K562 (cell line): ENCODE measurements at regions not wholly inside any gene's neighbourhood (a gene's known extent, or its start where the extent isn't known, plus 50 kb on each side); places are given as distances from the start of the nearest gene placed in this dataset.

Experiments
- BCL6 ChIP-seq: fragments of 250-450 bp; sonication (Bioruptor Pico); IDR thresholded peaks from 2 replicates; pipeline ENCODE4 v1.4.0; 2020
- JUND ChIP-seq, 2 experiments: IDR thresholded peaks; 2 replicates in 1 of 2; 3 replicates in 1 of 2; pipeline ENCODE4 v1.6.1; 2011; ENCODE audit warnings: borderline replicate concordance in 2 of 2, low read depth in 2 of 2, low read length in 2 of 2, improper control_type of control experiment in 1 of 2, missing biosample characterization in 1 of 2, missing genetic modification characterization in 1 of 2, missing genetic modification reagents in 1 of 2
- NFIC ChIP-seq: fragments of 450-650 bp; IDR thresholded peaks from 2 replicates; pipeline ENCODE4 v1.6.1; 2017; ENCODE audit warnings: mild to moderate bottlenecking, inconsistent platforms
- SIN3A ChIP-seq, 2 experiments: fragments of 150-350 bp in 1 of 2; IDR thresholded peaks; 2 replicates each; pipeline ENCODE4 v1.6.1; 2011 to 2016; ENCODE audit warnings: borderline replicate concordance in 2 of 2, low read depth in 2 of 2, low read length in 2 of 2, mild to moderate bottlenecking in 2 of 2, moderate library complexity in 2 of 2; ENCODE audit not compliant: control insufficient read depth in 1 of 2
- XRCC4 ChIP-seq: IDR thresholded peaks from one replicate; pipeline ENCODE4 v1.6.1; 2011; ENCODE audit not compliant: insufficient read depth, insufficient read length; ENCODE audit errors: extremely low read depth
- TF ChIP-seq, protein P1 (sequence below), 2 experiments: fragments of 450-650 bp; formaldehyde crosslinking in 1 of 2; IDR thresholded peaks; 2 replicates each; pipeline versions ENCODE4 v1.4.0 to v1.6.1; 2014 to 2020; ENCODE audit warnings: mild to moderate bottlenecking in 2 of 2, borderline replicate concordance in 1 of 2, low read depth in 1 of 2
- TF ChIP-seq, protein P2 (sequence below), 3 experiments: IDR thresholded peaks in 2 of 3; conservative IDR thresholded peaks in 1 of 3; 2 replicates each; pipeline ENCODE4 v1.5.1; 2011 to 2012; ENCODE audit warnings: low read length in 3 of 3, mild to moderate bottlenecking in 3 of 3, control low read depth in 2 of 3, improper control_type of control experiment in 1 of 3, inconsistent platforms in 1 of 3, low read depth in 1 of 3, mixed read lengths in 1 of 3, moderate library complexity in 1 of 3; ENCODE audit not compliant: insufficient read depth in 2 of 3
- TF ChIP-seq, protein P3 (sequence below): fragments of 450-650 bp; formaldehyde crosslinking; IDR thresholded peaks from 2 replicates; pipeline ENCODE4 v1.4.0; 2020; ENCODE audit warnings: mild to moderate bottlenecking, mixed read lengths
- TF ChIP-seq, protein P4 (sequence below): fragments of 250-450 bp; sonication (Bioruptor Pico); IDR thresholded peaks from 2 replicates; pipeline ENCODE4 v1.8.0; 2021; ENCODE audit warnings: moderate library complexity, mild to moderate bottlenecking, inconsistent platforms

GRCh38 chr4:74534936-74535335 is 90.0 kb downstream of the AREG start:
- no peak for TF ChIP-seq XRCC4
- no peak for TF ChIP-seq BCL6 (CRISPR knock-in tag)
- TF ChIP-seq, protein P1, sequence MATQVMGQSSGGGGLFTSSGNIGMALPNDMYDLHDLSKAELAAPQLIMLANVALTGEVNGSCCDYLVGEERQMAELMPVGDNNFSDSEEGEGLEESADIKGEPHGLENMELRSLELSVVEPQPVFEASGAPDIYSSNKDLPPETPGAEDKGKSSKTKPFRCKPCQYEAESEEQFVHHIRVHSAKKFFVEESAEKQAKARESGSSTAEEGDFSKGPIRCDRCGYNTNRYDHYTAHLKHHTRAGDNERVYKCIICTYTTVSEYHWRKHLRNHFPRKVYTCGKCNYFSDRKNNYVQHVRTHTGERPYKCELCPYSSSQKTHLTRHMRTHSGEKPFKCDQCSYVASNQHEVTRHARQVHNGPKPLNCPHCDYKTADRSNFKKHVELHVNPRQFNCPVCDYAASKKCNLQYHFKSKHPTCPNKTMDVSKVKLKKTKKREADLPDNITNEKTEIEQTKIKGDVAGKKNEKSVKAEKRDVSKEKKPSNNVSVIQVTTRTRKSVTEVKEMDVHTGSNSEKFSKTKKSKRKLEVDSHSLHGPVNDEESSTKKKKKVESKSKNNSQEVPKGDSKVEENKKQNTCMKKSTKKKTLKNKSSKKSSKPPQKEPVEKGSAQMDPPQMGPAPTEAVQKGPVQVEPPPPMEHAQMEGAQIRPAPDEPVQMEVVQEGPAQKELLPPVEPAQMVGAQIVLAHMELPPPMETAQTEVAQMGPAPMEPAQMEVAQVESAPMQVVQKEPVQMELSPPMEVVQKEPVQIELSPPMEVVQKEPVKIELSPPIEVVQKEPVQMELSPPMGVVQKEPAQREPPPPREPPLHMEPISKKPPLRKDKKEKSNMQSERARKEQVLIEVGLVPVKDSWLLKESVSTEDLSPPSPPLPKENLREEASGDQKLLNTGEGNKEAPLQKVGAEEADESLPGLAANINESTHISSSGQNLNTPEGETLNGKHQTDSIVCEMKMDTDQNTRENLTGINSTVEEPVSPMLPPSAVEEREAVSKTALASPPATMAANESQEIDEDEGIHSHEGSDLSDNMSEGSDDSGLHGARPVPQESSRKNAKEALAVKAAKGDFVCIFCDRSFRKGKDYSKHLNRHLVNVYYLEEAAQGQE (IDR thresholded peaks at IDR 0.05; ENCODE audit: borderline replicate concordance) = no peak
- TF ChIP-seq, protein P1 (CRISPR knock-in tag; IDR thresholded peaks at IDR 0.05; ENCODE audit: low read depth) = no peak
- TF ChIP-seq, protein P2, sequence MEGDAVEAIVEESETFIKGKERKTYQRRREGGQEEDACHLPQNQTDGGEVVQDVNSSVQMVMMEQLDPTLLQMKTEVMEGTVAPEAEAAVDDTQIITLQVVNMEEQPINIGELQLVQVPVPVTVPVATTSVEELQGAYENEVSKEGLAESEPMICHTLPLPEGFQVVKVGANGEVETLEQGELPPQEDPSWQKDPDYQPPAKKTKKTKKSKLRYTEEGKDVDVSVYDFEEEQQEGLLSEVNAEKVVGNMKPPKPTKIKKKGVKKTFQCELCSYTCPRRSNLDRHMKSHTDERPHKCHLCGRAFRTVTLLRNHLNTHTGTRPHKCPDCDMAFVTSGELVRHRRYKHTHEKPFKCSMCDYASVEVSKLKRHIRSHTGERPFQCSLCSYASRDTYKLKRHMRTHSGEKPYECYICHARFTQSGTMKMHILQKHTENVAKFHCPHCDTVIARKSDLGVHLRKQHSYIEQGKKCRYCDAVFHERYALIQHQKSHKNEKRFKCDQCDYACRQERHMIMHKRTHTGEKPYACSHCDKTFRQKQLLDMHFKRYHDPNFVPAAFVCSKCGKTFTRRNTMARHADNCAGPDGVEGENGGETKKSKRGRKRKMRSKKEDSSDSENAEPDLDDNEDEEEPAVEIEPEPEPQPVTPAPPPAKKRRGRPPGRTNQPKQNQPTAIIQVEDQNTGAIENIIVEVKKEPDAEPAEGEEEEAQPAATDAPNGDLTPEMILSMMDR (IDR thresholded peaks at IDR 0.05 in 2 of 3, conservative IDR thresholded peaks at IDR 0.05 in 1 of 3; ENCODE audit: insufficient read depth in 2 of 3, low read depth in 1 of 3, low read length in 3 of 3) = no peak
- no peak for TF ChIP-seq SIN3A (IDR thresholded peaks at IDR 0.05; ENCODE audit: borderline replicate concordance in 2 of 2, control insufficient read depth in 1 of 2, low read depth in 2 of 2, low read length in 2 of 2)
- TF ChIP-seq, protein P3, sequence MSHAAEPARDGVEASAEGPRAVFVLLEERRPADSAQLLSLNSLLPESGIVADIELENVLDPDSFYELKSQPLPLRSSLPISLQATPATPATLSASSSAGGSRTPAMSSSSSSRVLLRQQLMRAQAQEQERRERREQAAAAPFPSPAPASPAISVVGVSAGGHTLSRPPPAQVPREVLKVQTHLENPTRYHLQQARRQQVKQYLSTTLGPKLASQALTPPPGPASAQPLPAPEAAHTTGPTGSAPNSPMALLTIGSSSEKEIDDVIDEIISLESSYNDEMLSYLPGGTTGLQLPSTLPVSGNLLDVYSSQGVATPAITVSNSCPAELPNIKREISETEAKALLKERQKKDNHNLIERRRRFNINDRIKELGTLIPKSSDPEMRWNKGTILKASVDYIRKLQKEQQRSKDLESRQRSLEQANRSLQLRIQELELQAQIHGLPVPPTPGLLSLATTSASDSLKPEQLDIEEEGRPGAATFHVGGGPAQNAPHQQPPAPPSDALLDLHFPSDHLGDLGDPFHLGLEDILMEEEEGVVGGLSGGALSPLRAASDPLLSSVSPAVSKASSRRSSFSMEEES (CRISPR knock-in tag) = no peak
- no peak for TF ChIP-seq JUND (IDR thresholded peaks at IDR 0.05; ENCODE audit: borderline replicate concordance, low read depth, low read length)
- no peak for TF ChIP-seq JUND (tag; IDR thresholded peaks at IDR 0.05; ENCODE audit: borderline replicate concordance, low read depth, low read length)
- no peak for TF ChIP-seq NFIC
- TF ChIP-seq, protein P4, sequence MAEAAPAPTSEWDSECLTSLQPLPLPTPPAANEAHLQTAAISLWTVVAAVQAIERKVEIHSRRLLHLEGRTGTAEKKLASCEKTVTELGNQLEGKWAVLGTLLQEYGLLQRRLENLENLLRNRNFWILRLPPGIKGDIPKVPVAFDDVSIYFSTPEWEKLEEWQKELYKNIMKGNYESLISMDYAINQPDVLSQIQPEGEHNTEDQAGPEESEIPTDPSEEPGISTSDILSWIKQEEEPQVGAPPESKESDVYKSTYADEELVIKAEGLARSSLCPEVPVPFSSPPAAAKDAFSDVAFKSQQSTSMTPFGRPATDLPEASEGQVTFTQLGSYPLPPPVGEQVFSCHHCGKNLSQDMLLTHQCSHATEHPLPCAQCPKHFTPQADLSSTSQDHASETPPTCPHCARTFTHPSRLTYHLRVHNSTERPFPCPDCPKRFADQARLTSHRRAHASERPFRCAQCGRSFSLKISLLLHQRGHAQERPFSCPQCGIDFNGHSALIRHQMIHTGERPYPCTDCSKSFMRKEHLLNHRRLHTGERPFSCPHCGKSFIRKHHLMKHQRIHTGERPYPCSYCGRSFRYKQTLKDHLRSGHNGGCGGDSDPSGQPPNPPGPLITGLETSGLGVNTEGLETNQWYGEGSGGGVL (CRISPR knock-in tag) = no peak
